ENCODE measurements at regions not wholly inside any gene's neighbourhood (a gene's known extent, or its start where the extent isn't known, plus 50 kb on each side); places are given as distances from the start of the nearest gene placed in this dataset.

GRCh38 chr12:47478426-47478825 lies 227.4 kb downstream of the RPAP3 start:
- TF ChIP-seq POLR2A (IDR thresholded peaks at IDR 0.05) (no peak), CTCF (IDR thresholded peaks at IDR 0.05) (no peak)
